Hepatocyte (in vitro differentiated cells): ENCODE measurements at regions not wholly inside any gene's neighbourhood (a gene's known extent, or its start where the extent isn't known, plus 50 kb on each side); places are given as distances from the start of the nearest gene placed in this dataset.

Source experiments
- DNase-seq: peaks from one replicate; pipeline ENCODE4 v3.0.0-alpha.2; 2016; ENCODE audit warnings: low spot score
- H2AFZ ChIP-seq: fragments of 200-600 bp; sonication (generic); 2 replicates; pipeline ENCODE4 v1.6.0; 2016; ENCODE audit warnings: antibody characterized with exemption, mild to moderate bottlenecking
- H3K27ac ChIP-seq: fragments of 200-600 bp; sonication (generic); 2 replicates; pipeline ENCODE4 v1.5.1; 2016; ENCODE audit warnings: mild to moderate bottlenecking
- H3K27me3 ChIP-seq: fragments of 200-600 bp; sonication (generic); 2 replicates; pipeline ENCODE4 v1.6.1; 2016
- H3K36me3 ChIP-seq: fragments of 200-600 bp; sonication (generic); replicated peaks from 2 replicates; pipeline ENCODE4 v1.5.1; 2016; ENCODE audit warnings: low read depth; ENCODE audit not compliant: insufficient read depth
- H3K4me1 ChIP-seq: fragments of 200-600 bp; sonication (generic); 2 replicates; pipeline ENCODE4 v1.5.1; 2016; ENCODE audit warnings: mild to moderate bottlenecking, moderate library complexity; ENCODE audit not compliant: insufficient read depth
- H3K4me2 ChIP-seq: fragments of 200-600 bp; sonication (generic); 2 replicates; pipeline ENCODE4 v1.6.0; 2016
- H3K4me3 ChIP-seq: fragments of 200-600 bp; sonication (generic); 2 replicates; pipeline ENCODE4 v1.5.1; 2016; ENCODE audit warnings: mild to moderate bottlenecking
- H3K79me2 ChIP-seq: fragments of 200-600 bp; sonication (generic); 2 replicates; pipeline ENCODE4 v1.6.0; 2017; ENCODE audit warnings: mild to moderate bottlenecking
- H3K9me2 ChIP-seq: fragments of 200-600 bp; sonication (generic); replicated peaks from 2 replicates; pipeline ENCODE4 v1.6.0; 2017; ENCODE audit warnings: mild to moderate bottlenecking; ENCODE audit not compliant: insufficient read depth
- H3K9me3 ChIP-seq: fragments of 200-600 bp; sonication (generic); 2 replicates; pipeline ENCODE4 v1.5.1; 2016; ENCODE audit warnings: low read depth, mild to moderate bottlenecking
- H4K20me1 ChIP-seq: fragments of 200-600 bp; sonication (generic); 2 replicates; pipeline ENCODE4 v1.6.0; 2016; ENCODE audit warnings: mild to moderate bottlenecking; ENCODE audit not compliant: insufficient read depth, poor library complexity, severe bottlenecking
- CTCF ChIP-seq: fragments of 200-600 bp; sonication (generic); IDR thresholded peaks from 2 replicates; pipeline ENCODE4 v1.5.1; 2016; ENCODE audit warnings: antibody characterized with exemption, mild to moderate bottlenecking; ENCODE audit not compliant: poor library complexity
- EZH2 ChIP-seq: fragments of 200-600 bp; sonication (generic); IDR thresholded peaks from 2 replicates; pipeline ENCODE4 v1.6.1; 2016; ENCODE audit warnings: antibody characterized with exemption, mild to moderate bottlenecking, borderline replicate concordance
- EZH2phosphoT487 ChIP-seq: fragments of 200-600 bp; sonication (generic); IDR thresholded peaks from one replicate; pipeline ENCODE4 v1.6.1; 2018; ENCODE audit warnings: antibody characterized with exemption, mild to moderate bottlenecking, low read depth, moderate library complexity; ENCODE audit not compliant: unreplicated experiment, severe bottlenecking
- WGBS: methylation state at CpG from one replicate; pipeline ENCODE4 v1.1.6; 2016; ENCODE audit warnings: low lambda C conversion rate; ENCODE audit errors: missing lambda C conversion rate; 5-methylcytosine and 5-hydroxymethylcytosine counted together

- Histone ChIP-seq H3K4me2 (no peak overlapping the region), H3K9me2 (no peaks in the 10 kb centered on the region), H3K9me3 (no peaks in the 10 kb centered on the region), H3K79me2 (no peaks in the 10 kb centered on the region), H3K4me1 (no peaks in the 10 kb centered on the region), H3K36me3 (no peaks in the 10 kb centered on the region), H3K27me3 (no peaks in the 10 kb centered on the region), H2AFZ (no peak overlapping the region), H3K4me3 (no peak overlapping the region), H4K20me1 (no peaks in the 10 kb centered on the region), H3K27ac (no peak overlapping the region)
- no peak for DNase-seq
- WGBS = 87% methylated on average over 2 of the region's 2 CpGs
- TF ChIP-seq CTCF (no peak), EZH2phosphoT487 (no peak), EZH2 (no peak)
Observed at GRCh38 chr9:85186218-85186585, 516.7 kb downstream of the NTRK2 start.

- WGBS = 95% methylated on average over 3 of the region's 3 CpGs
- no peaks in the 10 kb centered on the region for H3K36me3 ChIP-seq
- H4K20me1 ChIP-seq = no peaks in the 10 kb centered on the region
- H3K4me1 ChIP-seq = no peaks in the 10 kb centered on the region
- H3K9me2 ChIP-seq = no peaks in the 10 kb centered on the region
- no peak overlapping the region for H3K4me3 ChIP-seq
- no peak for DNase-seq
- H3K79me2 ChIP-seq = no peaks in the 10 kb centered on the region
- H3K27ac ChIP-seq = no peak overlapping the region
- no peak overlapping the region for H2AFZ ChIP-seq
- TF ChIP-seq EZH2 (no peak), EZH2phosphoT487 (no peak), CTCF (no peak)
- no peak overlapping the region for H3K4me2 ChIP-seq
- H3K9me3 ChIP-seq = no peaks in the 10 kb centered on the region
- no peaks in the 10 kb centered on the region for H3K27me3 ChIP-seq
Observed at GRCh38 chr9:85185486-85186217, 516.1 kb downstream of the NTRK2 start.

- Histone ChIP-seq H3K27ac (no peak overlapping the region), H4K20me1 (no peaks in the 10 kb centered on the region), H3K27me3 (peaks cover 16% of the 10 kb centered on the region), H3K79me2 (no peaks in the 10 kb centered on the region), H3K4me3 (no peak overlapping the region), H3K4me2 (no peak overlapping the region), H2AFZ (no peak overlapping the region), H3K9me2 (no peaks in the 10 kb centered on the region), H3K4me1 (no peaks in the 10 kb centered on the region), H3K36me3 (no peaks in the 10 kb centered on the region), H3K9me3 (no peaks in the 10 kb centered on the region)
- no peak for DNase-seq
- TF ChIP-seq EZH2 (no peak), EZH2phosphoT487 (no peak)
- WGBS = 81% methylated on average over 4 of the region's 4 CpGs
Observed at GRCh38 chr9:85182383-85182782, 512.9 kb downstream of the NTRK2 start.

GRCh38 chr9:85178474-85178873 lies 508.9 kb downstream of the NTRK2 start:
- H3K9me3 ChIP-seq = no peaks in the 10 kb centered on the region
- TF ChIP-seq EZH2 (no peak), CTCF (no peak), EZH2phosphoT487 (no peak)
- no peaks in the 10 kb centered on the region for H3K36me3 ChIP-seq
- H3K27ac ChIP-seq = no peak overlapping the region
- DNase-seq = no peak
- no peak overlapping the region for H2AFZ ChIP-seq
- H3K79me2 ChIP-seq = no peaks in the 10 kb centered on the region
- H3K27me3 ChIP-seq = peaks cover 16% of the 10 kb centered on the region
- H3K9me2 ChIP-seq = no peaks in the 10 kb centered on the region
- no peaks in the 10 kb centered on the region for H3K4me1 ChIP-seq
- no peak overlapping the region for H3K4me2 ChIP-seq
- 29% methylated on average over 4 of the region's 4 CpGs for WGBS
- no peak overlapping the region for H3K4me3 ChIP-seq
- no peaks in the 10 kb centered on the region for H4K20me1 ChIP-seq
